HepG2 (cell line): ENCODE measurements at regions not wholly inside any gene's neighbourhood (a gene's known extent, or its start where the extent isn't known, plus 50 kb on each side); places are given as distances from the start of the nearest gene placed in this dataset.

Experiments
- ATAC-seq: fragments of 200-7000 bp; cut with Tn5 transposase; 3 replicates; pipeline ENCODE4 v1.9.1; 2020; ENCODE audit warnings: mild to moderate bottlenecking, moderate library complexity
- BruUV-seq: library from RNA; stranded (reverse); fragments of 400-500 nt; replicated peaks from 2 replicates; lab custom pipeline; 2021; lab: Mats Ljungman, UMichigan
- CTCF ChIA-PET: fragments of 300-600 bp; formaldehyde crosslinking; extraction: SDS; loops from one replicate; lab custom pipeline; 2021; ENCODE audit warnings: low total read pairs, inconsistent platforms, low intra/inter-chr PET ratio; lab: Yijun Ruan, JAX
- POLR2A ChIA-PET: fragments of 350-600 bp; sonication (Branson Sonifier 250); formaldehyde crosslinking; loops from one replicate; lab custom pipeline; 2020; ENCODE audit warnings: antibody characterized with exemption, inconsistent platforms; lab: Yijun Ruan, JAX
- DNase-seq: peaks from one replicate; pipeline ENCODE4 v3.0.0-alpha.2; 2015; ENCODE audit warnings: low spot score
- FAIRE-seq: peaks from 3 replicates; lab custom pipeline; 2011; peaks lifted over from hg19 to GRCh38; lab: Jason Lieb, UNC
- H2AFZ ChIP-seq: one replicate; pipeline ENCODE4 v1.6.1; 2011; ENCODE audit warnings: low read length, inconsistent platforms
- H3K27ac ChIP-seq: fragments of 300-600 bp; 3 replicates; pipeline ENCODE4 v1.8.0; 2011; ENCODE audit warnings: mixed run types, mild to moderate bottlenecking, mixed read lengths, low read length, inconsistent platforms; ENCODE audit not compliant: insufficient read depth; ENCODE audit errors: extremely low read length
- H3K27me3 ChIP-seq, 2 experiments: fragments of 200-600 bp in 1 of 2; 2 replicates in 1 of 2; 3 replicates in 1 of 2; pipeline versions ENCODE4 v1.6.0 to v1.8.0; 2011; ENCODE audit warnings: low read length in 2 of 2, mild to moderate bottlenecking in 2 of 2, moderate library complexity in 2 of 2, inconsistent platforms in 1 of 2; ENCODE audit not compliant: insufficient read depth in 2 of 2, control insufficient read depth in 1 of 2
- H3K36me3 ChIP-seq, 2 experiments: fragments of 200-600 bp in 1 of 2; replicated peaks in 1 of 2; 2 replicates in 1 of 2; 3 replicates in 1 of 2; pipeline versions ENCODE4 v1.5.1 to v1.8.0; 2011; ENCODE audit warnings: low read length in 2 of 2, inconsistent platforms in 1 of 2; ENCODE audit not compliant: insufficient read depth in 2 of 2, control insufficient read depth in 1 of 2
- H3K4me1 ChIP-seq: 2 replicates; pipeline ENCODE4 v1.5.1; 2012; ENCODE audit warnings: low read length, inconsistent platforms; ENCODE audit not compliant: insufficient read depth
- H3K4me2 ChIP-seq: 2 replicates; pipeline ENCODE4 v1.6.0; 2011; ENCODE audit warnings: low read depth, low read length, inconsistent platforms
- H3K4me3 ChIP-seq, 3 experiments: fragments of 200-600 bp in 1 of 3; sonication (generic), shearing (Covaris generic) in 1 of 3; replicated peaks in 1 of 3; 2 replicates each; pipeline ENCODE4 v1.5.1; 2011 to 2016; ENCODE audit warnings: low read length in 3 of 3, inconsistent platforms in 2 of 3, low read depth in 2 of 3, mild to moderate bottlenecking in 2 of 3, control low read depth in 1 of 3, mixed read lengths in 1 of 3; ENCODE audit not compliant: insufficient read depth in 1 of 3
- H3K79me2 ChIP-seq: one replicate; pipeline ENCODE4 v1.6.1; 2011; ENCODE audit warnings: low read length, inconsistent platforms; ENCODE audit not compliant: insufficient read depth
- H3K9ac ChIP-seq: 2 replicates; pipeline ENCODE4 v1.6.0; 2011; ENCODE audit warnings: mild to moderate bottlenecking, low read depth, low read length, inconsistent platforms; ENCODE audit not compliant: insufficient read depth
- H3K9me3 ChIP-seq: 2 replicates; pipeline ENCODE4 v1.5.1; 2012; ENCODE audit warnings: mild to moderate bottlenecking, low read length
- H4K20me1 ChIP-seq: 2 replicates; pipeline ENCODE4 v1.6.0; 2011; ENCODE audit warnings: inconsistent platforms, mild to moderate bottlenecking, low read length, moderate library complexity; ENCODE audit not compliant: insufficient read depth
- CEBPG ChIP-seq: IDR thresholded peaks from 2 replicates; pipeline ENCODE4 v1.6.1; 2016
- MTERF4 ChIP-seq: sonication (generic); formaldehyde crosslinking; IDR thresholded peaks from 2 replicates; pipeline ENCODE4 v1.8.0; 2023; ENCODE audit warnings: mild to moderate bottlenecking, missing genetic modification reagents
- PITX1 ChIP-seq: sonication (generic); formaldehyde crosslinking; IDR thresholded peaks from 2 replicates; pipeline ENCODE4 v1.5.1; 2020; ENCODE audit warnings: mild to moderate bottlenecking, missing genetic modification reagents
- RFXANK ChIP-seq: IDR thresholded peaks from 2 replicates; pipeline ENCODE4 v1.6.1; 2016
- ZNF18 ChIP-seq: sonication (generic); formaldehyde crosslinking; IDR thresholded peaks from 2 replicates; pipeline ENCODE4 v1.8.0; 2022; ENCODE audit warnings: mild to moderate bottlenecking, missing genetic modification reagents; ENCODE audit not compliant: insufficient replicate concordance
- ZNF644 ChIP-seq: IDR thresholded peaks from 2 replicates; pipeline ENCODE4 v1.6.1; 2016; ENCODE audit warnings: low read depth
- WGBS: methylation state at CpG from one replicate; pipeline ENCODE4 v1.1.6; 2017; ENCODE audit warnings: low lambda C conversion rate; 5-methylcytosine and 5-hydroxymethylcytosine counted together
- in situ Hi-C: cut with HindIII; loops from 2 replicates; pipeline ENCODE4 v1.10.0; 2017; ENCODE audit warnings: low pct_unique_long_range_greater_than_20kb; ENCODE audit not compliant: extremely low pct_ligation_motif_present
- intact Hi-C: fragments of 100-400 bp; cut with micrococcal nuclease; formaldehyde crosslinking; loops from one replicate; pipeline ENCODE4 v1.10.0; 2022; ENCODE audit not compliant: unreplicated experiment
- TF ChIP-seq, protein P1 (sequence below): sonication (generic); formaldehyde crosslinking; IDR thresholded peaks from 2 replicates; pipeline ENCODE4 v1.4.0; 2020; ENCODE audit warnings: missing genetic modification reagents

DNA sequence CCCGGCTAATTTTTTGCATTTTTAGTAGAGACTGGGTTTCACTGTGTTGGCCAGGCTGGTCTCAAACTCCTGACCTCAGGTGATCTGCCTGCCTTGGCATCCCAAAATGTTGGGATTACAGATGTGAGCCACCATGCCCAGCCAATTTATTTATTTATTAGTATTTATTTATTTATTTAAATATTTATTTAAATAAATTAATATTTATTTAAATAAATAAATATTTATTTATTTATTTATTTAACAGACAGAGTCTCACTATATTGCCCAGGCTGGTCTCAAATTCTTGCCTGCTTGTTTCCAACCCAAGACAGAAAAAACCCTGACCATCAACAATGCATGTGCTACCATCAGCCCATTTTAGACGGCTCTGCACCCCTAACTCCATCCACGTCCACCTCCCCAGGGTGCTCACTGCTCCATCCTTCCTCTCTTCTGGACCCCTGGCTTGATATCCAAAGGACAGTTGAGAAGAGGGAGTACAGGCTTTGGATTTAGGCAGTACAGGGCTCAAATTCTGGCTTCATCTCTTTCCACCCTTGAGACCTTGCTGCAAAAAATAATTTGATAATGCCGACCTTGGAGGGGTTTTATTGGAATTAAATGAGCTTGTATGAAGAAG is 232.6 kb downstream of the MED10 start (continued):
- TF ChIP-seq, protein P1, sequence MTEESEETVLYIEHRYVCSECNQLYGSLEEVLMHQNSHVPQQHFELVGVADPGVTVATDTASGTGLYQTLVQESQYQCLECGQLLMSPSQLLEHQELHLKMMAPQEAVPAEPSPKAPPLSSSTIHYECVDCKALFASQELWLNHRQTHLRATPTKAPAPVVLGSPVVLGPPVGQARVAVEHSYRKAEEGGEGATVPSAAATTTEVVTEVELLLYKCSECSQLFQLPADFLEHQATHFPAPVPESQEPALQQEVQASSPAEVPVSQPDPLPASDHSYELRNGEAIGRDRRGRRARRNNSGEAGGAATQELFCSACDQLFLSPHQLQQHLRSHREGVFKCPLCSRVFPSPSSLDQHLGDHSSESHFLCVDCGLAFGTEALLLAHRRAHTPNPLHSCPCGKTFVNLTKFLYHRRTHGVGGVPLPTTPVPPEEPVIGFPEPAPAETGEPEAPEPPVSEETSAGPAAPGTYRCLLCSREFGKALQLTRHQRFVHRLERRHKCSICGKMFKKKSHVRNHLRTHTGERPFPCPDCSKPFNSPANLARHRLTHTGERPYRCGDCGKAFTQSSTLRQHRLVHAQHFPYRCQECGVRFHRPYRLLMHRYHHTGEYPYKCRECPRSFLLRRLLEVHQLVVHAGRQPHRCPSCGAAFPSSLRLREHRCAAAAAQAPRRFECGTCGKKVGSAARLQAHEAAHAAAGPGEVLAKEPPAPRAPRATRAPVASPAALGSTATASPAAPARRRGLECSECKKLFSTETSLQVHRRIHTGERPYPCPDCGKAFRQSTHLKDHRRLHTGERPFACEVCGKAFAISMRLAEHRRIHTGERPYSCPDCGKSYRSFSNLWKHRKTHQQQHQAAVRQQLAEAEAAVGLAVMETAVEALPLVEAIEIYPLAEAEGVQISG (CRISPR knock-in tag), result no peak
- TF ChIP-seq CEBPG (CRISPR knock-in tag), result no peak

DNA sequence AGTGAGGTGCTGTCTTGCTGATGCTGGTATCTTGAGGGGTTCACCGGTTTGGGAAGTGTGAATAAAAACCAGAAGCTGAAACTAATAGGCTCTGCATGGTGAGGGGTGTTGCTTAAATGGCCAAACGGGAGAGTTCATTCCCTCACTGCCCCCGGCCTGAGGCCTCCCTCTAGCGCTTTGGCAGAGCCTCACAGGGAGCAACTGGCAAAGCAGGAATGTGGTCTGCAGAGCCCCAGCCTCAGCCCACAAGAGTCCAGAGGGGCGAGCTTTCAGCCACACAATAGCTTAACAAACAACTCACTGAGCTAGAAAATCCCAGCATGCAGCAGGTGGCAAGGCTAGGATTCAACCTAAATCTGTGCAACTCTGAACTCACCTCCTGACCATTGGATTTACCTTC is 234.8 kb downstream of the MED10 start:
- no peak overlapping the region for H3K9ac ChIP-seq
- FAIRE-seq, result no peak
- TF ChIP-seq RFXANK (no peak), ZNF644 (no peak), MTERF4 (CRISPR knock-in tag) (no peak), PITX1 (no peak), ZNF18 (CRISPR knock-in tag) (no peak)
- TF ChIP-seq, all 625 proteins: peak for 0
- no peaks in the 10 kb centered on the region for H3K36me3 ChIP-seq
- H2AFZ ChIP-seq, result no peak overlapping the region
- H3K4me3 ChIP-seq, result no peak overlapping the region
- no peak overlapping the region for H3K4me2 ChIP-seq
- ChIA-PET CTCF (no interaction called here), POLR2A (no interaction called here)
- BruUV-seq, result no TSS peak
- no peaks in the 10 kb centered on the region for H4K20me1 ChIP-seq
- H3K27ac ChIP-seq, result no peak overlapping the region
- H3K9me3 ChIP-seq, result no peaks in the 10 kb centered on the region
- in situ Hi-C loops, result no loop called here
- H3K27me3 ChIP-seq, result no peaks in the 10 kb centered on the region; a peak in 2 of 5 replicates
- no peaks in the 10 kb centered on the region for H3K79me2 ChIP-seq
- no peak for DNase-seq
- ATAC-seq, result peak; percentile 38; the same call in 1 of the 3 replicates
- whole genome bisulfite sequencing, result 20% methylated on average over 4 of the region's 5 CpGs
- intact Hi-C loops, result no loop called here
- H3K4me1 ChIP-seq, result no peaks in the 10 kb centered on the region
